Lower leg skin (tissue), 4 donors: ENCODE measurements at regions not wholly inside any gene's neighbourhood (a gene's known extent, or its start where the extent isn't known, plus 50 kb on each side); places are given as distances from the start of the nearest gene placed in this dataset.

Experiments
- DNase-seq, 2 donors: peaks; one replicate each; pipeline ENCODE4 v3.0.0-alpha.2; 2019; ENCODE audit warnings: low spot score in 2 of 2
- H3K4me3 ChIP-seq: fragments of 200-600 bp; sonication (generic); 2 replicates; pipeline ENCODE4 v1.5.1; 2017; ENCODE audit warnings: mild to moderate bottlenecking, low read depth; ENCODE audit not compliant: poor library complexity, severe bottlenecking
- CTCF ChIP-seq, 3 donors: fragments of 450-650 bp; IDR thresholded peaks; one replicate each; pipeline ENCODE4 v1.5.1; 2016; ENCODE audit warnings: antibody characterized with exemption in 3 of 3, mild to moderate bottlenecking in 3 of 3, moderate library complexity in 2 of 3
- POLR2A ChIP-seq, 2 donors: fragments of 450-650 bp; IDR thresholded peaks; one replicate each; pipeline ENCODE4 v1.6.1; 2016 to 2017; ENCODE audit warnings: antibody characterized with exemption in 2 of 2, mild to moderate bottlenecking in 1 of 2, moderate library complexity in 1 of 2
- WGBS, 2 donors: methylation state at CpG; one replicate each; pipeline ENCODE4 v1.1.5; 2018; 5-methylcytosine and 5-hydroxymethylcytosine counted together
- intact Hi-C: fragments of 100-400 bp; cut with DNase I; formaldehyde crosslinking; loops from one replicate; pipeline ENCODE4 v1.15.0; 2023; ENCODE audit warnings: low total_unique reads

- no peak for TF ChIP-seq POLR2A (IDR thresholded peaks at IDR 0.05)
- no peak for TF ChIP-seq CTCF (IDR thresholded peaks at IDR 0.05)
- intact Hi-C loops = no loop called here
- no peak overlapping the region for H3K4me3 ChIP-seq
- WGBS, 2 donors = 33 to 38% methylated on average over 9 of the region's 9 CpGs
- DNase-seq = peak in 1 of 2 donors; percentile 24
Measured at GRCh38 chr12:105740970-105741725, 397.6 kb downstream of the NUAK1 start.

- TF ChIP-seq CTCF (IDR thresholded peaks at IDR 0.05) (no peak), POLR2A (IDR thresholded peaks at IDR 0.05) (no peak)
- H3K4me3 ChIP-seq = no peak overlapping the region
- WGBS, 2 donors = 34 to 43% methylated on average over 9 of the region's 9 CpGs
- DNase-seq = peak in 1 of 2 donors; percentile 35
- intact Hi-C loops = no loop called here
Measured at GRCh38 chr12:105741786-105742566, 396.8 kb downstream of the NUAK1 start.

GRCh38 chr12:105742567-105742874 lies 396.2 kb downstream of the NUAK1 start:
- no peak for DNase-seq
- 72 to 74% methylated on average over 3 of the region's 3 CpGs for WGBS, 2 donors
- TF ChIP-seq POLR2A (IDR thresholded peaks at IDR 0.05) = no peak
- TF ChIP-seq CTCF (IDR thresholded peaks at IDR 0.05) = no peak
- H3K4me3 ChIP-seq = no peak overlapping the region
- intact Hi-C loops = no loop called here

GRCh38 chr12:105744371-105745058 lies 394.2 kb downstream of the NUAK1 start:
- no peak for TF ChIP-seq POLR2A (IDR thresholded peaks at IDR 0.05)
- no peak for TF ChIP-seq CTCF (IDR thresholded peaks at IDR 0.05)
- intact Hi-C loops = no loop called here
- DNase-seq = no peak
- WGBS, 2 donors = 89 to 92% methylated on average over 4 of the region's 4 CpGs
- H3K4me3 ChIP-seq = no peak overlapping the region

- WGBS, 2 donors = 90% methylated on average over 4 of the region's 4 CpGs
- intact Hi-C loops = no loop called here
Measured at GRCh38 chr12:105745811-105746210, 392.9 kb downstream of the NUAK1 start.

More at GRCh38 chr12:105745811-105746210, 392.9 kb downstream of the NUAK1 start:
- TF ChIP-seq POLR2A (IDR thresholded peaks at IDR 0.05) = no peak
- TF ChIP-seq CTCF (IDR thresholded peaks at IDR 0.05) = no peak
- DNase-seq = no peak
- H3K4me3 ChIP-seq = no peak overlapping the region
